Endothelial cell of umbilical vein (primary cell): ENCODE measurements at regions not wholly inside any gene's neighbourhood (a gene's known extent, or its start where the extent isn't known, plus 50 kb on each side); places are given as distances from the start of the nearest gene placed in this dataset.

Experiments
- EZH2 ChIP-seq: IDR thresholded peaks from 2 replicates; pipeline ENCODE4 v1.6.1; 2012; ENCODE audit warnings: borderline replicate concordance, low read depth, mild to moderate bottlenecking, moderate library complexity, low read length, inconsistent platforms; ENCODE audit not compliant: severe bottlenecking
- GATA2 ChIP-seq: IDR thresholded peaks from 2 replicates; pipeline ENCODE4 v1.7.0; 2011; ENCODE audit warnings: low read depth, mild to moderate bottlenecking, moderate library complexity, mixed read lengths, low read length; ENCODE audit not compliant: insufficient read length, insufficient read depth
- JUN ChIP-seq: IDR thresholded peaks from 2 replicates; pipeline ENCODE4 v1.6.1; 2011; ENCODE audit warnings: borderline replicate concordance, low read depth; ENCODE audit not compliant: insufficient read length, insufficient read depth
- POLR2A ChIP-seq: IDR thresholded peaks from 2 replicates; pipeline ENCODE4 v1.6.1; 2012; ENCODE audit warnings: low read depth, mild to moderate bottlenecking, control low read depth, low read length
- POLR2AphosphoS5 ChIP-seq: IDR thresholded peaks from 2 replicates; pipeline ENCODE4 v1.6.1; 2012; ENCODE audit warnings: low read depth, mild to moderate bottlenecking, control low read depth, low read length, moderate library complexity; ENCODE audit not compliant: insufficient read depth
- TF ChIP-seq, protein P1 (sequence below), 2 donors: IDR thresholded peaks; 1 replicate in 1 of 2; 2 replicates in 1 of 2; pipeline ENCODE4 v1.5.1; 2011; ENCODE audit warnings: low read length in 2 of 2, mild to moderate bottlenecking in 2 of 2, moderate library complexity in 2 of 2, control low read depth in 1 of 2, inconsistent platforms in 1 of 2, low read depth in 1 of 2; ENCODE audit not compliant: insufficient read depth in 1 of 2; ENCODE audit errors: extremely low read depth in 1 of 2
- TF ChIP-seq, protein P2 (sequence below): IDR thresholded peaks from 2 replicates; pipeline ENCODE4 v1.6.1; 2011; ENCODE audit not compliant: insufficient read depth, insufficient read length

DNA sequence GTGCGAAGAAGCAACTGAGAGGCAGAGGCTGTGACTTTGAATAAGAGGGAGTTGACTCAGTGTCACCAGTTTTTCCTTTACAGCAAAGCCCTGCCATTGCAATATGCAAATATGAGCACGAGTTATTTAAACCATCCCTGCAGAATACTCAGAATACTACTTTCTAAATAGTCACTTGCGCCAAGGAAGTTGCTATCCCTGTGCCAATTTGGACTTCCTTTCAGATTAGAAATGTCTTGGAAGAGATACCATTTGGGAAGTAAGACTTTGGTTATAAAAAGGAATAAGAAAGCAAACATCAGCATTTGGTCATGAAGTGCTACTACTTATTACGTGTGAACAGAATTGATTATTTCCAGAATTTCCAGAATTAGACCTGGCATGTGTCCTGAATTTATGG, 151.8 kb upstream of the MYT1L start:
- TF ChIP-seq, protein P1, sequence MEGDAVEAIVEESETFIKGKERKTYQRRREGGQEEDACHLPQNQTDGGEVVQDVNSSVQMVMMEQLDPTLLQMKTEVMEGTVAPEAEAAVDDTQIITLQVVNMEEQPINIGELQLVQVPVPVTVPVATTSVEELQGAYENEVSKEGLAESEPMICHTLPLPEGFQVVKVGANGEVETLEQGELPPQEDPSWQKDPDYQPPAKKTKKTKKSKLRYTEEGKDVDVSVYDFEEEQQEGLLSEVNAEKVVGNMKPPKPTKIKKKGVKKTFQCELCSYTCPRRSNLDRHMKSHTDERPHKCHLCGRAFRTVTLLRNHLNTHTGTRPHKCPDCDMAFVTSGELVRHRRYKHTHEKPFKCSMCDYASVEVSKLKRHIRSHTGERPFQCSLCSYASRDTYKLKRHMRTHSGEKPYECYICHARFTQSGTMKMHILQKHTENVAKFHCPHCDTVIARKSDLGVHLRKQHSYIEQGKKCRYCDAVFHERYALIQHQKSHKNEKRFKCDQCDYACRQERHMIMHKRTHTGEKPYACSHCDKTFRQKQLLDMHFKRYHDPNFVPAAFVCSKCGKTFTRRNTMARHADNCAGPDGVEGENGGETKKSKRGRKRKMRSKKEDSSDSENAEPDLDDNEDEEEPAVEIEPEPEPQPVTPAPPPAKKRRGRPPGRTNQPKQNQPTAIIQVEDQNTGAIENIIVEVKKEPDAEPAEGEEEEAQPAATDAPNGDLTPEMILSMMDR (IDR thresholded peaks at IDR 0.05; ENCODE audit: extremely low read depth in 1 of 2, insufficient read depth in 1 of 2, low read depth in 1 of 2, low read length in 2 of 2) = no peak
- TF ChIP-seq POLR2AphosphoS5 (no peak), EZH2 (no peak), POLR2A (no peak), JUN (no peak), GATA2 (no peak)
- TF ChIP-seq, protein P2, sequence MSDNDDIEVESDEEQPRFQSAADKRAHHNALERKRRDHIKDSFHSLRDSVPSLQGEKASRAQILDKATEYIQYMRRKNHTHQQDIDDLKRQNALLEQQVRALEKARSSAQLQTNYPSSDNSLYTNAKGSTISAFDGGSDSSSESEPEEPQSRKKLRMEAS = no peak
